HG03135 (cell line): ENCODE measurements at regions not wholly inside any gene's neighbourhood (a gene's known extent, or its start where the extent isn't known, plus 50 kb on each side); places are given as distances from the start of the nearest gene placed in this dataset.
"Not testable (repeated sequence)": the region's sequence is repeated elsewhere in the genome, so short reads cannot be mapped to it uniquely, and the experiment has no call there.

ENCODE experiments used
- ATAC-seq: cut with Tn5 transposase; IDR thresholded peaks from one replicate; pipeline ENCODE4 v1.9.1; 2021; ENCODE audit warnings: mild to moderate bottlenecking, moderate library complexity; ENCODE audit not compliant: unreplicated experiment

GRCh38 chr7:65150105-65150504 lies 143.6 kb upstream of the ERV3-1 start:
- ATAC-seq = not testable (repeated sequence)

- ATAC-seq = not testable (repeated sequence)
Observed at GRCh38 chr7:65146118-65146914, 139.8 kb upstream of the ERV3-1 start.

GRCh38 chr7:65145710-65146109 lies 139.2 kb upstream of the ERV3-1 start:
- ATAC-seq = not testable (repeated sequence)

GRCh38 chr7:65145008-65145407 lies 138.5 kb upstream of the ERV3-1 start:
- not testable (repeated sequence) for ATAC-seq

GRCh38 chr7:65144557-65144956 lies 138.1 kb upstream of the ERV3-1 start:
- not testable (repeated sequence) for ATAC-seq

GRCh38 chr7:65144119-65144518 lies 137.6 kb upstream of the ERV3-1 start:
- ATAC-seq = not testable (repeated sequence)

GRCh38 chr7:65141894-65142293 lies 135.4 kb upstream of the ERV3-1 start:
- ATAC-seq = not testable (repeated sequence)

GRCh38 chr7:65141405-65141778 lies 134.9 kb upstream of the ERV3-1 start:
- ATAC-seq = not testable (repeated sequence)

- ATAC-seq = not testable (repeated sequence)
Observed at GRCh38 chr7:65140543-65141404, 134.3 kb upstream of the ERV3-1 start.

GRCh38 chr7:65136850-65137249 lies 130.4 kb upstream of the ERV3-1 start:
- ATAC-seq = not testable (repeated sequence)

GRCh38 chr7:65133087-65133486 lies 126.6 kb upstream of the ERV3-1 start:
- ATAC-seq = peak; percentile 65

- not testable (repeated sequence) for ATAC-seq
Observed at GRCh38 chr7:65132256-65132655, 125.8 kb upstream of the ERV3-1 start.

GRCh38 chr7:65127364-65127763 lies 120.9 kb upstream of the ERV3-1 start:
- ATAC-seq = not testable (repeated sequence)

GRCh38 chr7:65124600-65124999 lies 118.1 kb upstream of the ERV3-1 start:
- ATAC-seq = not testable (repeated sequence)

- ATAC-seq = not testable (repeated sequence)
Observed at GRCh38 chr7:65105650-65106203, 99.2 kb upstream of the ERV3-1 start.

GRCh38 chr7:65100499-65100898 lies 94.0 kb upstream of the ERV3-1 start:
- not testable (repeated sequence) for ATAC-seq

- ATAC-seq = not testable (repeated sequence)
Observed at GRCh38 chr7:65081669-65082055, 75.2 kb upstream of the ERV3-1 start.

- peak; percentile 100 for ATAC-seq
Observed at GRCh38 chr7:65080799-65081668, 74.5 kb upstream of the ERV3-1 start.

GRCh38 chr7:65074959-65075358 lies 68.5 kb upstream of the ERV3-1 start:
- not testable (repeated sequence) for ATAC-seq

GRCh38 chr7:65073160-65073559 lies 66.7 kb upstream of the ERV3-1 start:
- ATAC-seq = not testable (repeated sequence)
